ENCODE measurements at regions not wholly inside any gene's neighbourhood (a gene's known extent, or its start where the extent isn't known, plus 50 kb on each side); places are given as distances from the start of the nearest gene placed in this dataset.

DNA sequence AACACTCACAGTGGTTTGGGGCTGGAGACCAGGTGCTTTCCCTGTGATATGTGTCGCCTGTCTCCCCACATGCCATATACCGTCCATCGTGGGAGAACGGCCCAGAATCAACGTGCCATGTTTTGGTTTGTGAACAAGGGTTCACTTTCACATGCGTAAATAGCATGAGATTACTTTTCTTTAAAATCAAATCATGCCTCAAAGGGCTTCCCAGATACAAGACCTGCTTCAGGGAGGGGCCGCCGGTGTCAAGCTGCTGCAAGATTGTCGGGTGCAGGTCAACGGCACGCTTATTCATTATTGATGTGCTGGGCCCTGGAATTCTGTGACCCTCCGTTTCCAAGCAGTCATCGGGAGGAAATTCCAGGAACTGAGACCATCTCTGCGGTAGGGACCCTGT, 145.2 kb upstream of the RTL1 start:
- no peak for DNase-seq

GRCh38 chr14:101049511-101049910, 146.0 kb upstream of the RTL1 start:
- DNase-seq, result no peak

GRCh38 chr14:101049942-101050341, 146.4 kb upstream of the RTL1 start:
- DNase-seq, result no peak

DNA sequence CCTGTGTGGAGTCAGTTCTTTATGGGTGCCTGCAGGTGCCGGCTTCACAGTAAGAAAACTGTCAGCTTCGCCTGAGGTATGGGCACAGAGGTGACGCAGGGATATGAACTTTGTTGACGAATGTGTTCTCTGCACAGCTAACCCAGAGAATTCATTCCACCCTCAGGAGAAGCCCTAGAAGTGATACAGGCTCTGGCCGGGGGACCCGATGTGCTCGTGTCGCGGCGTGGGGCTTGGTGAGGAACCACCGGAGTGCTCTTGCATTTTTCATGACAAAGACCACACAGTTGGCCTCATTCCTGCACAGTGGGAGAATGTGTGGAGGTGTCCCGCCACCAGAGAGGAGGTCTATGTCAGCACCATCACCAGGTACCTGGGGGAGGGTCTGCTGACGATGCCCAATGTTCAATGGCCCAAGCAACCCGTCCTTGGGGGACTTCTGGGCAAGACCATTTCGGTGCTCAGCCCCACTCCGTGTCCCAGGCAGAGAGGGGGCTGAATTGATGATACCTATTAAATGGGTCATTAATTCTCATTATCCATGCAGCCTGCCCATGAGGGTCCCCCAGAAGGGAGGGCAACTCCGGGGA, 147.5 kb upstream of the RTL1 start:
- DNase-seq, result no peak

DNA sequence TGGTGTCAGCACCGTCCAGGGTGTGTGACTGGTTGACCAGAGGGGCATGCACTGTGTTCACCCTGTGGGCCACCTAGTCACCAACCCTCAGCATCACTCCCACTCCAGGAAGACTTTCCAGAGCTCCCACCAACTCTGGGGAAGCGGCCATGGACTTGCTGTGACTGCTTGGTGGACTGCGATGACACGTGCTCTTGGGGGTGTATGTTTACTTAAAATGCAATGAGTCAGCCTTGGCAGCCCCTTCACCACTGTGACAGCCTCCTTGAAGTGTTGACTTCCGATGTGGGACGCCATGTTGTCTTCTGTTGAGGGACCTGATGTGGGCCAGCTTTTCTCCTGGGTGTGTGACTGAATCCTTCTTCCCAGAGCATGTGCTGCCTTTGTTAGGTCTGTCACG, 151.1 kb upstream of the RTL1 start:
- DNase-seq, result no peak

DNA sequence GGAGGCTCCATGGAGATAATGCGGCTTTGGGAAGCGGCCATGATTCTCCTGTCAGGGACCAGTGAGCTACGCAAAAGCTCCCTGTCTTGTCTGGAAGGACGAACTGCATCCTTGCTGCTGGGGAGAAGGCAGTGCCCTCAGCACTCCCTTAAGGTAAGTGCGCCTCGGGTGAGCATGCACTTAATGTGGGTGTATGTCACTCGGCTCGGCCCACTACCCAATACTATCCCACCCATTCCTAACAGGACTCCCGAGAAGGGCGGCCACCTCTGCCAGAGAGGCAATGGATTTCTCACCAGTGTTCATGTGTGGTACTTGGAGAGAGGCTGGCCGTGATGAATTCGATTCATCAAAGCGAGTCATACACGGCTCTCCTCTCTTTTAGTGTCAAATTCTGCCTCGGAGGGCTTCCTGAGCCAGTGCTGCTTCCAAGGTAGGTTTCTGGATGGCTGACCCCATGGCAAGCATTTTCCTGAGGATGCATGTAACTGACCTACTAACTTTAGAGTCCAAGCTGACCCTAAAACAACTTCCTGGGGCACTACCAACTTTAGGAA, 151.7 kb upstream of the RTL1 start:
- DNase-seq, result no peak

DNA sequence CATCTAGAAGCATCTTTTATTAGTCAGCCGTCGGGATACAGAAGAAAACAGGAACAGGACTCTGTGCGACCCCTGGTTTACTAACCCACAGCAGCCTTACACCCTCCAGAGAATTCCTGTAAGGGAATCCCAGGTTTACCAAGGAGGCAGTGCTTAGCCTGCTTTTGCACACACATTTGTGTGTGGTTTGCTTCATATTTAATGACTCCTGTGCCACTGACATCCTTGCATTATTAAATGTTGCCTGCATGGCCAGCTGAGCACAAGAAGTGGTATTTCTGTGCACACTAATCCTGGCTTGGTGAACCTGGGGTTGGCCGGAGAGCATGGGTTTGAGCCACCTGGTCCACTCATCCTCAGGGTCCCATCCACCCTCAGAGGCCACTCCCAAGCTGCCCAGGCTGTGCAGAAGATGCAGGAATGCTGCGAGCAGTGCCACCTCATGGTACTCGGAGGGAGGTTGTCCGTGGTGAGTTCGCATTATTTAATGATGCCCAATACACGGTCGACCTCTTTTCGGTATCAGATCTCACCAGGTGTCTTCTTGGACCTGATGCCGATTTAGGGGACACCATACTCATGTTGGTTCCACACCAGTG, 152.4 kb upstream of the RTL1 start:
- DNase-seq, result no peak

GRCh38 chr14:101056446-101056845, 152.9 kb upstream of the RTL1 start:
- DNase-seq, result no peak

DNA sequence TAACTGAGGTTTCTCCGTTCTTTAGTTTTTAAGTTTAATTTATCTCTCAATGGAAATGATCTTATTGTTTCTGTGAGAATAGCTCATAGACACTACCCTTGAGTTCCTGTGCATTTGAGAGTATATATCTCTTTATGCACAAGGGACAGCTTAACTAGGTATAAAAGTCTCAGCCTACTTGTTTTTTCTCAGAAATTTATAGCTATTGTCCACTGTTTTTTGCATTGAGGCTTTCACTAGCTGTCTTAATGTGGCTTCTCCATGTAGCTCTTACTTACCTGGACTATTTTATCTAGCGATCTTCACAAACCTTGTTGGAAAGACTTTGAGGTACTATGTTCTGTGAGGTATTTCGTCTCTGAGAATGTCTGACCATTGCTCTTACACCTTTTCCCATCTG, 153.9 kb upstream of the RTL1 start:
- DNase-seq, result no peak

DNA sequence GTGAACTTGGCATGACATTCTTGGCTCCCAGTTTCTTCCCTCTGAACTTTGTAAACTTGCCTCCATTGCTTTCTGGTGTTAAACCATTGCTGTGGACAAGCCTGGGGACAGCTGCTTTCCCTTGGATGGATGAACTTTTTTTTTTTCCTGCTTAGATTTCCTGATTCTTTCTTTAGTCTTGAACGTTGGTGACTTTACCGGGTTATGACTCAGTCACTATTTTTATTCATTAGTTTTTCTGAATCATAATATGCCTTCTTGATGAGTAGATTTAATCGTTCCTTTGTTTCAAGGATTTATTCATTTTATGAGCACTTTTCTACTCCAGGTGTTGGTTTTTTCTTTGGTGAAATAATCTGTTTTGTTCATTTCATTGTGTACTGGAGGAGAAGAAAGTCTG, 155.0 kb upstream of the RTL1 start:
- DNase-seq, result no peak

- DNase-seq, result no peak
Observed at GRCh38 chr14:101060171-101060601, 156.7 kb upstream of the RTL1 start.

DNA sequence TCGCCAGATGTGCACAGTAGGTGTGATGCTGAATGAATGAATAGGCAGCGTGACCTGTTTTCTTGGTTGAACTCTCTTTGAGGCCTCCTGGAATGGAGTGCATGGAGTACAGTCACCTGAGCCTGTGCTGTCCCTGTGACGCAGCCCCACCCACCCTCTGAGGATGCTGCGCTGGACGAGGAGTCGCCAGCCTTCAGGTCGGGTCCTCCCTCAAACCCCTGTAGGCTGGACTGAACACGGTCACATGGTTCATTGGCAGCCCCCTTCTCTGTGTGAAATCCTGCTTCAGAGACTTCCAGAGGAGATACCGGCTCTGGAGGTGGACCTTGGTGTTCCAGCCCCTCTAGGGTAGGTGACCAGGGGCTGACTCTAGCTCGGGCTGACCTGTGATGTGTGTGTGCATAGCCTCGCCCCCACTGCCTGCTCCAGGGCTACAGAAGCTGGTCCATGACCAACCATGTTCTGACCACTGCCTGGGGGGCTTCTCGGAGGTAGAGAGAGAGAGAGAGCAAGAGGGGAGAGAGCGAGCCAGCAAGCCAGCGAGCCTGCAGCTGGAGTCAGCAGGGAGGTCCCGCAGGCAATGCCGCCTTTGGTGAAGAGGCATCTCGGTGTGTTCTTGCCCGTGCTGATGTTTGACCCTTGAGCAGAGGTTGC, 158.0 kb upstream of the RTL1 start:
- DNase-seq, result no peak

DNA sequence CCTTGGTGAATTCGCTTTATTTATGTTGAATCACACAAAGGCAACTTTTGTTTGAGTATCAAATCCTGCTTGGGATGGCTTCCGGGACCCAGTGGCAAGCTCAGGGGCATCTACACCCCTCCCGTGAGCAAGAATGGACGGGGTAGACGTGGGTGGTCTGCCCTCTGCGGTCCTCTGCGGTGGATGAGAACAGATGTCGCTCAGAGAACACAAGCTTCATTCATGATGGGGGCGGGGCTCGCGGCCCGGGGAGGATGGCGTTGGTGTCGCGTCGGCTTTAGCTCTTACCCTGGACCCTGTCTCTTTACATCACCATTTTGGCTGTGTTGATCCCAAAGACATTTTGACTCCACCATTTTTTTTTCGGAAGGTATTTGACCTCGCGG, 158.5 kb upstream of the RTL1 start:
- DNase-seq, result no peak

GRCh38 chr14:101062601-101063000, 159.1 kb upstream of the RTL1 start:
- DNase-seq, result no peak

GRCh38 chr14:101063121-101063520, 159.6 kb upstream of the RTL1 start:
- DNase-seq, result no peak

DNA sequence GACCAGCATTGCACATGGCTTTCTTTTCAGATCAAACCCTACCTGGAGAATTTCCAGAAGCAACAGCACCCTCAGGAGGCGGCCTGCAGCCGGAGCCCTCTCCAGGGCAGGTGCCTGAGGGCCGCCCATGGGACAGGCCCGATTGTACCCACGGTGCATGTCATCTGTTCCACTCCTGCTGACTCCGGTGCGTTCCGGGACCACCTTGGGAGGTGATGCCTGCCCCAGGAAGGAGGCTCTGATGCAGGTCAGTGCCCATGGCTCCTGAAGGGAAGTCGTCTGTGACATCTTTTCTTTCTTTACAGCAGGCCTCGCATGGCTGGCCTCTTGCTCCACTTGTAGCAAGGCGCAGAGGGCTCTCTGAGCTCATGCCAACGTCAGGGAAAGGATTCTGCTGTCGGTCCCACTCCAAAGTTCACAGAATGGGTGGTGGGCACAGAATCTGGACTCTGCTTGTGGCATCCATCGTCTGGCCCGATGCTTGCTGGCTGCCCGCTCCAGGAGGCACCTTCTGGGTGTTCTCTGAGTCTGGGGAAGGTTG, 160.7 kb upstream of the RTL1 start:
- DNase-seq, result no peak

DNA sequence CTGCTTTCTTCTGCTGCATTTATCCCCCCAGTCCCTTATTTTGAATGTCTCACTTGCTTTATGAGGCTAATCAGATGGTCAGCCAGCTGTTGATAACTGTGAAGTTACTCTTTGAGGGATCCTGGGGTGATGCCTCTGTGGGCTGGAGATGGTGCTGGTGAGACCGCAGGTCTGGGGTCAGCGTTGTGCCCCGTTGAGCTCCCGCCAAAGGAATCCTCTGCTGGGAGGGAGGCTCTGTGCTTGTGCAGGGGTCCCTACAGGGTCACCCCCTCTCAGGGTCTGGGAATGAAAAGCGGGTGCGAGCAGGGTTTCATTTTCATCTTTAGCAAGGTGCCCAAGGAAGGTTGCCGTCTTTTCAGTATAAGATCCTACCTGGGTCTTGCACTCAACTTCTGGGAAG, 161.2 kb upstream of the RTL1 start:
- DNase-seq, result no peak

- DNase-seq, result no peak
Observed at GRCh38 chr14:101065246-101065645, 161.7 kb upstream of the RTL1 start.

DNA sequence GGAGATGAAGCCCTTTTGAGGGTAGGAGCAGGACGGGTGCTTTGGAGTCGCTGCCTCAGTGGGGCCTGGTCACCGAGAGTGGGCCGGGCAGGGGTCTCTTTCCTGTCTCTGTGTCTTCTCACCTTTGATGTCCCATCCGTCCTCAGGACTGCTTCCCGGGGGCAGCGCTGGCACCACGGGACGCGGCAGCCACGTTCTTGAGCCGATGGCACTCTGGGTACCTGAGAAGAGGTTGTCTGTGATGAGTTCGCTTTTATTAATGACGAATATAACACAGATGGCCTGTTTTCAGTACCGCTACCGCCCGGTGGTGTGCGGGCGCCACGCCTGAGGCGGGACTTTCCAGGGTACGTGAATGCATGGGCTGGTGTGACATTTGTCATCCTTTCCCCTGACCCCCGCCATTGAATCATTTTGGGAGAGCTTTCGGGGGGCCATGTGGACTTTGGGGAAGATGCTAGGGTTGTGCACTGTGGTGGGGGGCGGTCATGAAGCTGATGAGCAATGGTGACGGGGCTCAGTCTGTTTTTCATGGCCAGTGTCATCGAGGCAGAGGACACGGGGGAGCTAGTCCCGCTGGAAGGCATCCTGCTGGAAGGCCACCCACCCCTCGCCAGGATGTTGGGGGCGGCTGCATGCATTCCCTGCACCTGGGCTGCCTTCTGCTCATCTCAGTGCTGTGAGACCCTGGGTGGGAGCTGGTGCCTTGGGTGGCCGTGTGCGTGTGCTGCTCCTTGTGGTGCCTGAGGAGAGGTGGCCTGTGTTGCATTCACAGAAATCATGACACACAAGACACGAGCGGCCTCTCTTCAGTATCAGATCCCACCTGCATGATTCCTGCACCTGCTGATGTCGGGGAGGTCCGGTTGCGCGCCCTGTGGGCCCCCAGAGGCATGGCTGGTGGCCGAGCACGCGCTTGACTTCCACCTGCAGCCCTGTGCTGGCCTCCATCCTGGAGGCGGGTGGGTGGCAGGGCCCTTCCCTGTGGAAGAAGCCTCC, 162.5 kb upstream of the RTL1 start:
- peak; percentile 37 for DNase-seq

DNA sequence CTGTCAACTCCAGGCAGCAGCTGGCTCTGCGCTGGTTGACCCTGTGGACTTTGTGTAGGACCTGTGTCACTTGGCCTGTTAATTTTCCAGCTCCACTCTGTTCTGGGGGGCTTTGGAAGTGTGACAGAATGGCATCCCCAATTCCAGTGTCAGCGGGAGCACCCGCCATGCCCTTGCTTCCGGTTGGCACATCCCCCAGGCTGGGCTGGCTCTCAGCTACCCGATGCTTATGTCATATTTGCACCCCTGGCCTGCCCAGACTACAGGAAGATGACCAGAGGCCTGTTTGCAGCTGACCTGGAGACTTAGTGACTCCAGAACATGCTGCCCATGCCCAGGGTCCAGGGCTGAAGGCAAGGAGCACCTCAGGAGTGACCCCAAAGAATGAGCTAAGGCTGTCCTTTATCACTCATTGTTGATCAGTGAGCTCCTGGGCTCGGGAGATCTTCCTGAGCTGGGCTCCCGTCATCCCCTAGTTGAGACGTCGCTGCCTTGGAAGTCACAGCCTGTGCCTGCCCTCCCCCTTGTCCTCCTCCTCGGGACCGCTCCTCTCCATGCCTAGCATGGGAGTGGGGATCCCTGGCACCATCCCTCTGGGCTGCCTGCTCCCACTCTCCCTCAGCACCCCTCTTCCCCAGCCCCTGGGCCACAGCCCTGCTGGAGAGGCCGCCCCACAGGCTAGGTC, 163.4 kb upstream of the RTL1 start:
- DNase-seq, result peak; percentile 32

DNA sequence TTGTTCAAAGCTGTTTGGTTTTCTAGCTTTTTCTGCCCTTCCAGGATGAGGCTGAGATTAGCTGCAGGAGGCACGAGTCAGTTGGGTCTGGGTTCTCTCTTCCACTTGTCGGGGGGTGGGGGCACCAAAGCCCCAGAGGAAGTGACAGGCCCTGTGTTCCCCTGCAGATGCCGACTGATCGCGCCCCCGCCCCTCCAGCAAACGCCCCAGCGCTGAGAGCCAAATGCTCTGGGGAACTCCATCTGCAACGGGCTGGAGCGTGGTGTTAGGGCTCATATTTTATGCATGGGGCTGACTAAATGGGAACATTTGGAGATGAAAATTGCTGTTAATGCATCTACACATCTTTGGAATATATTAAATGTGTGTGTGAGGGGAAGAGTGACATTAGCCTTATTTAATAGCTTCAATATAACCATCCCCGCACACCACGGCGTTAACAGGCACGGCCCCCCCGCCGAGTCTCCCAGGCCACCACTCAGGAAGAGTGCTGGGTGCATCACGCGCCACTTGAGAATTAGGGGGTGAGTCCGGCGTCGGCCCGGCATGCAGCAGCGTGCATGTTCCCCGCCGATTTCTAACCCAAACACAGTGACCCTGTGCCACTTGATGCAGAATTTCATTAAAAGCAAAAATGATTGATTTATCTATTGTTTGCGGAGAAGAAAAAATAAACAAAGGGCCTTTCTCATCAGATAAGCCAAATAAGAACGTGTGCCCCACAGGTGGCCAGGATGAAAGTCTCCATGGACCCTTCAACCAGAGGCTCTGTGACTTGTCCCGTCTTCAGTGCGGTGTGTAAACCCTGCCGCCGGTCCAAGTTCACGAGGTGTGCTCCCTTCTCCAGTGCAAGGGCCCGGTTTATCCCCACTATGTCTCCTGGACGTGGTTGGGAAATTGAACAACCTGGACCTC, 165.0 kb upstream of the RTL1 start:
- peak; percentile 42 for DNase-seq
